Liver (tissue), 7 donors: ENCODE measurements at regions not wholly inside any gene's neighbourhood (a gene's known extent, or its start where the extent isn't known, plus 50 kb on each side); places are given as distances from the start of the nearest gene placed in this dataset.

ENCODE experiments used
- DNase-seq: peaks from one replicate; pipeline ENCODE4 v3.0.0-alpha.2; 2017; ENCODE audit warnings: low spot score
- H3K27ac ChIP-seq, 2 donors: one replicate each; pipeline ENCODE4 v1.7.0; 2013; ENCODE audit warnings: inconsistent platforms in 2 of 2, low read length in 2 of 2, control low read depth in 1 of 2, low read depth in 1 of 2, mild to moderate bottlenecking in 1 of 2
- H3K27me3 ChIP-seq, 4 donors: one replicate each; pipeline versions ENCODE4 v1.6.1 to v1.7.0; 2013; ENCODE audit warnings: low read length in 3 of 4, inconsistent platforms in 1 of 4, mild to moderate bottlenecking in 1 of 4, moderate library complexity in 1 of 4; ENCODE audit not compliant: control insufficient read depth in 4 of 4, insufficient read depth in 4 of 4
- H3K36me3 ChIP-seq, 4 donors: one replicate each; pipeline versions ENCODE4 v1.6.1 to v1.7.0; 2013; ENCODE audit warnings: low read length in 3 of 4, mild to moderate bottlenecking in 3 of 4, low read depth in 1 of 4, moderate library complexity in 1 of 4; ENCODE audit not compliant: control insufficient read depth in 4 of 4, insufficient read depth in 3 of 4
- H3K4me1 ChIP-seq, 4 donors: one replicate each; pipeline versions ENCODE4 v1.6.1 to v1.7.0; 2013; ENCODE audit warnings: low read length in 3 of 4, mild to moderate bottlenecking in 3 of 4, moderate library complexity in 1 of 4; ENCODE audit not compliant: control insufficient read depth in 4 of 4, insufficient read depth in 4 of 4
- H3K4me3 ChIP-seq, 3 donors: one replicate each; pipeline versions ENCODE4 v1.6.1 to v1.7.0; 2013; ENCODE audit warnings: low read length in 3 of 3, control low read depth in 1 of 3, low read depth in 1 of 3, mild to moderate bottlenecking in 1 of 3
- H3K9ac ChIP-seq, 2 donors: one replicate each; pipeline ENCODE4 v1.7.0; 2013; ENCODE audit warnings: low read length in 2 of 2, mild to moderate bottlenecking in 2 of 2, moderate library complexity in 2 of 2, control low read depth in 1 of 2, low read depth in 1 of 2
- H3K9me3 ChIP-seq, 4 donors: one replicate each; pipeline versions ENCODE4 v1.6.1 to v1.7.0; 2013; ENCODE audit warnings: low read length in 3 of 4; ENCODE audit not compliant: control insufficient read depth in 4 of 4
- EGR1 ChIP-seq, 2 donors: IDR thresholded peaks; 2 replicates each; pipeline ENCODE4 v1.6.1; 2016 to 2018; ENCODE audit warnings: antibody characterized with exemption in 2 of 2, low read depth in 2 of 2
- FOXA2 ChIP-seq: IDR thresholded peaks from 2 replicates; pipeline ENCODE4 v1.6.1; 2016; ENCODE audit warnings: antibody characterized with exemption
- GABPA ChIP-seq, 2 donors: IDR thresholded peaks in 1 of 2; conservative IDR thresholded peaks in 1 of 2; 2 replicates each; pipeline ENCODE4 v1.6.1; 2016; ENCODE audit warnings: antibody characterized with exemption in 2 of 2, mild to moderate bottlenecking in 1 of 2, moderate library complexity in 1 of 2
- HNF4G ChIP-seq: IDR thresholded peaks from 2 replicates; pipeline ENCODE4 v1.6.1; 2016; ENCODE audit warnings: antibody characterized with exemption
- JUND ChIP-seq, 2 donors: IDR thresholded peaks; 2 replicates each; pipeline ENCODE4 v1.6.1; 2016; ENCODE audit warnings: antibody characterized with exemption in 2 of 2
- MAX ChIP-seq: IDR thresholded peaks from 2 replicates; pipeline ENCODE4 v1.6.1; 2016; ENCODE audit warnings: antibody characterized with exemption
- RXRA ChIP-seq, 2 donors: IDR thresholded peaks; 2 replicates each; pipeline ENCODE4 v1.6.1; 2017 to 2018; ENCODE audit warnings: antibody characterized with exemption in 2 of 2, mild to moderate bottlenecking in 1 of 2
- SP1 ChIP-seq: IDR thresholded peaks from 2 replicates; pipeline ENCODE4 v1.6.1; 2018; ENCODE audit warnings: antibody characterized with exemption, mild to moderate bottlenecking
- TAF1 ChIP-seq: conservative IDR thresholded peaks from 2 replicates; pipeline ENCODE4 v1.6.1; 2016; ENCODE audit warnings: antibody characterized with exemption, mild to moderate bottlenecking
- YY1 ChIP-seq: IDR thresholded peaks from 2 replicates; pipeline ENCODE4 v1.6.1; 2016; ENCODE audit warnings: antibody characterized with exemption, mild to moderate bottlenecking
- WGBS: extraction: QIAGEN DNeasy Blood & Tissue Kit; methylation state at CpG from one replicate; pipeline ENCODE4 v1.1.7; 2013; 5-methylcytosine and 5-hydroxymethylcytosine counted together
- TF ChIP-seq, protein P1 (sequence below): IDR thresholded peaks from 2 replicates; pipeline ENCODE4 v1.6.1; 2016; ENCODE audit warnings: antibody characterized with exemption
- TF ChIP-seq, protein P2 (sequence below): IDR thresholded peaks from 2 replicates; pipeline ENCODE4 v1.6.1; 2016; ENCODE audit warnings: antibody characterized with exemption
- TF ChIP-seq, protein P3 (sequence below): IDR thresholded peaks from 2 replicates; pipeline ENCODE4 v1.6.1; 2016; ENCODE audit warnings: antibody characterized with exemption, mild to moderate bottlenecking
- donor health status: healthy.
- donor health status: healthy.
- donor health status: healthy.
- donor health status: healthy.

GRCh38 chr6:65943051-65943450 is 236.0 kb upstream of the EYS start:
- WGBS, result 70% methylated on average over 3 of the region's 3 CpGs
- Histone ChIP-seq H3K9ac (no peak overlapping the region), H3K4me3 (no peak overlapping the region), H3K9me3 (peaks cover 0 to 2% (median 0%) of the 10 kb centered on the region in 4 donors), H3K27ac (no peak overlapping the region), H3K36me3 (no peaks in the 10 kb centered on the region), H3K27me3 (no peaks in the 10 kb centered on the region), H3K4me1 (no peaks in the 10 kb centered on the region)
- no peak for DNase-seq
- no peak for TF ChIP-seq SP1
- TF ChIP-seq, protein P1, sequence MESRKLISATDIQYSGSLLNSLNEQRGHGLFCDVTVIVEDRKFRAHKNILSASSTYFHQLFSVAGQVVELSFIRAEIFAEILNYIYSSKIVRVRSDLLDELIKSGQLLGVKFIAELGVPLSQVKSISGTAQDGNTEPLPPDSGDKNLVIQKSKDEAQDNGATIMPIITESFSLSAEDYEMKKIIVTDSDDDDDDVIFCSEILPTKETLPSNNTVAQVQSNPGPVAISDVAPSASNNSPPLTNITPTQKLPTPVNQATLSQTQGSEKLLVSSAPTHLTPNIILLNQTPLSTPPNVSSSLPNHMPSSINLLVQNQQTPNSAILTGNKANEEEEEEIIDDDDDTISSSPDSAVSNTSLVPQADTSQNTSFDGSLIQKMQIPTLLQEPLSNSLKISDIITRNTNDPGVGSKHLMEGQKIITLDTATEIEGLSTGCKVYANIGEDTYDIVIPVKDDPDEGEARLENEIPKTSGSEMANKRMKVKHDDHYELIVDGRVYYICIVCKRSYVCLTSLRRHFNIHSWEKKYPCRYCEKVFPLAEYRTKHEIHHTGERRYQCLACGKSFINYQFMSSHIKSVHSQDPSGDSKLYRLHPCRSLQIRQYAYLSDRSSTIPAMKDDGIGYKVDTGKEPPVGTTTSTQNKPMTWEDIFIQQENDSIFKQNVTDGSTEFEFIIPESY, result no peak
- TF ChIP-seq YY1, result no peak
- no peak for TF ChIP-seq EGR1 (IDR thresholded peaks at IDR 0.05; ENCODE audit: low read depth in 2 of 2)
- TF ChIP-seq, protein P2, sequence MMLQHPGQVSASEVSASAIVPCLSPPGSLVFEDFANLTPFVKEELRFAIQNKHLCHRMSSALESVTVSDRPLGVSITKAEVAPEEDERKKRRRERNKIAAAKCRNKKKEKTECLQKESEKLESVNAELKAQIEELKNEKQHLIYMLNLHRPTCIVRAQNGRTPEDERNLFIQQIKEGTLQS, result no peak

DNA sequence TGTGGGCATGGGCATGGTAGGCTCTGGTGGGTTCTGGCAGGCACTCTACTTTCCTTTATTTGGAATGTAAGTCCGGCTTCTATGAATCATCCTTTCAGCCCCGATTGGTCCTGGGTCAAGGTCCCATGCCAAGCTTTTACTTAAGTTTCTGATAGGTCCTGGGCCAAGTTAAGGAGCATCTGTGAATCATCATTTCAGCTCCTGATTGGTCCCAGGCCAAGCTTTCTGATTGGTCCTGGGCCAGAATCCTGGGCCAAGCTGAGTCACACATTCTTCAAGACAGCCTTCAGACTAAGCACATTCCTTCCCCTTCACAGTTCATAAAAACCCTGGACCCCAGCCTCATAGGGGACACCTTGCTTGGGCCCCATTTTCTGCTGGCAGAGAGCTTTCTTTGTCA is 231.0 kb upstream of the EYS start:
- Histone ChIP-seq H3K4me1 (no peaks in the 10 kb centered on the region), H3K27ac (no peak overlapping the region), H3K9ac (no peak overlapping the region), H3K27me3 (no peaks in the 10 kb centered on the region), H3K9me3 (peaks cover 0 to 2% (median 0%) of the 10 kb centered on the region in 4 donors), H3K4me3 (no peak overlapping the region), H3K36me3 (no peaks in the 10 kb centered on the region)
- TF ChIP-seq, protein P3, sequence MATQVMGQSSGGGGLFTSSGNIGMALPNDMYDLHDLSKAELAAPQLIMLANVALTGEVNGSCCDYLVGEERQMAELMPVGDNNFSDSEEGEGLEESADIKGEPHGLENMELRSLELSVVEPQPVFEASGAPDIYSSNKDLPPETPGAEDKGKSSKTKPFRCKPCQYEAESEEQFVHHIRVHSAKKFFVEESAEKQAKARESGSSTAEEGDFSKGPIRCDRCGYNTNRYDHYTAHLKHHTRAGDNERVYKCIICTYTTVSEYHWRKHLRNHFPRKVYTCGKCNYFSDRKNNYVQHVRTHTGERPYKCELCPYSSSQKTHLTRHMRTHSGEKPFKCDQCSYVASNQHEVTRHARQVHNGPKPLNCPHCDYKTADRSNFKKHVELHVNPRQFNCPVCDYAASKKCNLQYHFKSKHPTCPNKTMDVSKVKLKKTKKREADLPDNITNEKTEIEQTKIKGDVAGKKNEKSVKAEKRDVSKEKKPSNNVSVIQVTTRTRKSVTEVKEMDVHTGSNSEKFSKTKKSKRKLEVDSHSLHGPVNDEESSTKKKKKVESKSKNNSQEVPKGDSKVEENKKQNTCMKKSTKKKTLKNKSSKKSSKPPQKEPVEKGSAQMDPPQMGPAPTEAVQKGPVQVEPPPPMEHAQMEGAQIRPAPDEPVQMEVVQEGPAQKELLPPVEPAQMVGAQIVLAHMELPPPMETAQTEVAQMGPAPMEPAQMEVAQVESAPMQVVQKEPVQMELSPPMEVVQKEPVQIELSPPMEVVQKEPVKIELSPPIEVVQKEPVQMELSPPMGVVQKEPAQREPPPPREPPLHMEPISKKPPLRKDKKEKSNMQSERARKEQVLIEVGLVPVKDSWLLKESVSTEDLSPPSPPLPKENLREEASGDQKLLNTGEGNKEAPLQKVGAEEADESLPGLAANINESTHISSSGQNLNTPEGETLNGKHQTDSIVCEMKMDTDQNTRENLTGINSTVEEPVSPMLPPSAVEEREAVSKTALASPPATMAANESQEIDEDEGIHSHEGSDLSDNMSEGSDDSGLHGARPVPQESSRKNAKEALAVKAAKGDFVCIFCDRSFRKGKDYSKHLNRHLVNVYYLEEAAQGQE, result no peak
- TF ChIP-seq SP1, result no peak
- TF ChIP-seq EGR1 (IDR thresholded peaks at IDR 0.05; ENCODE audit: low read depth in 2 of 2), result no peak
- no peak for TF ChIP-seq JUND (IDR thresholded peaks at IDR 0.05)
- TF ChIP-seq MAX, result no peak
- TF ChIP-seq TAF1, result no peak
- TF ChIP-seq, protein P1, result no peak
- no peak for TF ChIP-seq GABPA (IDR thresholded peaks at IDR 0.05 in 1 of 2, conservative IDR thresholded peaks at IDR 0.05 in 1 of 2)
- TF ChIP-seq FOXA2, result no peak
- TF ChIP-seq RXRA (IDR thresholded peaks at IDR 0.05), result no peak
- no peak for TF ChIP-seq HNF4G
- 60% methylated on average over 2 of the region's 2 CpGs for WGBS
- DNase-seq, result no peak
